Neural progenitor cell (in vitro differentiated cells): ENCODE measurements at regions not wholly inside any gene's neighbourhood (a gene's known extent, or its start where the extent isn't known, plus 50 kb on each side); places are given as distances from the start of the nearest gene placed in this dataset.
A peak's percentile ranks its signal among the peaks of the same experiment; 100 is the strongest.

Experiments
- DNase-seq: peaks from one replicate; pipeline ENCODE4 v3.0.0-alpha.2; 2016; ENCODE audit warnings: low spot score
- H2AFZ ChIP-seq: fragments of 200-600 bp; sonication (generic); replicated peaks from 2 replicates; pipeline ENCODE4 v1.6.1; 2016; ENCODE audit warnings: antibody characterized with exemption
- H3F3A ChIP-seq: fragments of 200-600 bp; sonication (generic); 2 replicates; pipeline ENCODE4 v1.6.1; 2016; ENCODE audit warnings: antibody characterized with exemption, low read depth
- H3K27ac ChIP-seq: fragments of 200-600 bp; sonication (generic); 2 replicates; pipeline ENCODE4 v1.5.1; 2016; ENCODE audit warnings: mild to moderate bottlenecking
- H3K27me3 ChIP-seq: fragments of 200-600 bp; sonication (generic); 2 replicates; pipeline ENCODE4 v1.6.1; 2016; ENCODE audit warnings: mild to moderate bottlenecking, moderate library complexity
- H3K36me3 ChIP-seq: fragments of 200-600 bp; sonication (generic); 2 replicates; pipeline ENCODE4 v1.5.1; 2016
- H3K4me1 ChIP-seq: fragments of 200-600 bp; sonication (generic); 2 replicates; pipeline ENCODE4 v1.6.1; 2016; ENCODE audit warnings: mixed run types
- H3K4me2 ChIP-seq: fragments of 200-600 bp; sonication (generic); 2 replicates; pipeline ENCODE4 v1.6.1; 2016
- H3K4me3 ChIP-seq: fragments of 200-600 bp; sonication (generic); 2 replicates; pipeline ENCODE4 v1.5.1; 2016
- H3K79me2 ChIP-seq: fragments of 200-600 bp; sonication (generic); 2 replicates; pipeline ENCODE4 v1.6.1; 2016; ENCODE audit warnings: low read depth
- H3K9ac ChIP-seq: fragments of 200-600 bp; sonication (generic); 2 replicates; pipeline ENCODE4 v1.6.1; 2016
- H3K9me3 ChIP-seq: fragments of 200-600 bp; sonication (generic); 2 replicates; pipeline ENCODE4 v1.5.1; 2016; ENCODE audit warnings: low read depth
- H4K20me1 ChIP-seq: fragments of 200-600 bp; sonication (generic); 2 replicates; pipeline ENCODE4 v1.6.1; 2016; ENCODE audit warnings: low read depth
- H3K27ac Mint-ChIP-seq: 3 replicates; pipeline ENCODE4 v1.8.0; 2021; ENCODE audit warnings: mixed read lengths
- H3K27me3 Mint-ChIP-seq: 2 replicates; pipeline ENCODE4 v1.8.0; 2022; ENCODE audit warnings: low read depth, mild to moderate bottlenecking, inconsistent platforms, moderate library complexity, mixed read lengths; ENCODE audit not compliant: insufficient read depth
- H3K36me3 Mint-ChIP-seq: 3 replicates; pipeline ENCODE4 v1.8.0; 2021; ENCODE audit warnings: mixed read lengths
- H3K4me1 Mint-ChIP-seq: 3 replicates; pipeline ENCODE4 v1.8.0; 2021; ENCODE audit warnings: mixed read lengths
- H3K4me3 Mint-ChIP-seq: 3 replicates; pipeline ENCODE4 v1.8.0; 2021; ENCODE audit warnings: mild to moderate bottlenecking, moderate library complexity, mixed read lengths
- H3K9me3 Mint-ChIP-seq: 3 replicates; pipeline ENCODE4 v1.8.0; 2020; ENCODE audit warnings: mixed read lengths
- CTCF ChIP-seq: fragments of 200-600 bp; sonication (generic); IDR thresholded peaks from 2 replicates; pipeline ENCODE4 v1.5.1; 2017; ENCODE audit warnings: antibody characterized with exemption, mild to moderate bottlenecking
- EZH2 ChIP-seq: fragments of 200-600 bp; sonication (generic); IDR thresholded peaks from 2 replicates; pipeline ENCODE4 v1.6.1; 2017; ENCODE audit warnings: antibody characterized with exemption, mild to moderate bottlenecking, moderate library complexity
- EZH2phosphoT487 ChIP-seq: fragments of 200-600 bp; sonication (generic); IDR thresholded peaks from 2 replicates; pipeline ENCODE4 v1.6.1; 2017; ENCODE audit warnings: antibody characterized with exemption

DNA sequence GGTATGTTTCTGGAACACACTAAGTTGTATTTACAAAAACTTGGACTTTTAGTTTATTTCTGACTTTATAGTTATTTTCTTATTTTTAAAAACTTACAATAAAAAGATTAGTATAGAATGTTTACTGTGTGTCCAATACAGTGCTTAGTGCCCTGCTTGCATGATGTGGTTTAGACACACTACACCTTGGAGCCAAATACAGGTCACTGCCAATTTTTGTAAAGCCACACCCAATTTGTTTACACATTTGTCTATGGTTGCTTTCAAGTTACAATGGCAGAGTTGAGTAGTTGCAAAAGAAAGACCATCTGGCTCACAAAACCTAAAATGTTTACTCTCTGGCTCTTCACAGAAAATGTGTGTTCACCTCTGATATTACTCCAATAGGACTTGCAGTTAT, 807.1 kb downstream of the KCNJ2 start:
- Histone ChIP-seq H3K9ac (no peak overlapping the region), H3K27ac (no peak overlapping the region)

GRCh38 chr17:70984873-70985272, 815.5 kb downstream of the KCNJ2 start:
- H3K4me2 ChIP-seq, result no peak overlapping the region
- peaks cover 4% of the 10 kb centered on the region for H3K27me3 Mint-ChIP-seq
- H3K4me1 ChIP-seq, result peaks cover 14% of the 10 kb centered on the region
- no peaks in the 10 kb centered on the region for H4K20me1 ChIP-seq
- no peaks in the 10 kb centered on the region for H3K79me2 ChIP-seq
- H3K4me3 Mint-ChIP-seq, result peak overlapping the region; percentile 2
- H3K9ac ChIP-seq, result no peak overlapping the region
- no peak overlapping the region for H2AFZ ChIP-seq
- H3K9me3 Mint-ChIP-seq, result peaks cover 21% of the 10 kb centered on the region
- H3K27ac ChIP-seq, result no peak overlapping the region
- H3K9me3 ChIP-seq, result no peaks in the 10 kb centered on the region
- no peaks in the 10 kb centered on the region for H3K27me3 ChIP-seq
- no peak overlapping the region for H3K27ac Mint-ChIP-seq
- peaks cover 5% of the 10 kb centered on the region for H3K4me1 Mint-ChIP-seq
- peaks cover 7% of the 10 kb centered on the region for H3K36me3 Mint-ChIP-seq
- TF ChIP-seq EZH2, result no peak
- TF ChIP-seq EZH2phosphoT487, result no peak
- TF ChIP-seq CTCF, result no peak
- DNase-seq, result no peak
- H3K36me3 ChIP-seq, result no peaks in the 10 kb centered on the region
- H3K4me3 ChIP-seq, result no peak overlapping the region
- H3F3A ChIP-seq, result peaks cover 15% of the 10 kb centered on the region

More for the DNA sequence above, 807.1 kb downstream of the KCNJ2 start:
- Histone ChIP-seq H3K36me3 (no peaks in the 10 kb centered on the region), H2AFZ (no peak overlapping the region), H4K20me1 (no peaks in the 10 kb centered on the region), H3K4me1 (no peaks in the 10 kb centered on the region), H3F3A (no peaks in the 10 kb centered on the region), H3K79me2 (no peaks in the 10 kb centered on the region), H3K4me3 (no peak overlapping the region), H3K4me2 (no peak overlapping the region), H3K9me3 (no peaks in the 10 kb centered on the region), H3K27me3 (no peaks in the 10 kb centered on the region)
- H3K4me3 Mint-ChIP-seq, result no peak overlapping the region
- TF ChIP-seq CTCF (no peak), EZH2 (no peak), EZH2phosphoT487 (no peak)
- H3K27me3 Mint-ChIP-seq, result peaks cover 2% of the 10 kb centered on the region
- H3K36me3 Mint-ChIP-seq, result no peaks in the 10 kb centered on the region
- peaks cover 7% of the 10 kb centered on the region for H3K9me3 Mint-ChIP-seq
- no peak for DNase-seq
- no peaks in the 10 kb centered on the region for H3K4me1 Mint-ChIP-seq
- no peak overlapping the region for H3K27ac Mint-ChIP-seq

- Histone ChIP-seq H3K27me3 (no peaks in the 10 kb centered on the region), H3K27ac (no peak overlapping the region), H4K20me1 (no peaks in the 10 kb centered on the region), H3K9ac (no peak overlapping the region), H3K36me3 (no peaks in the 10 kb centered on the region), H2AFZ (peak overlapping the region; percentile 45), H3K4me2 (peak overlapping the region; percentile 52), H3K4me3 (no peak overlapping the region), H3K9me3 (no peaks in the 10 kb centered on the region), H3K4me1 (peaks cover 14% of the 10 kb centered on the region), H3F3A (peaks cover 15% of the 10 kb centered on the region), H3K79me2 (no peaks in the 10 kb centered on the region)
- Mint-ChIP-seq H3K36me3 (peaks cover 9% of the 10 kb centered on the region), H3K9me3 (peaks cover 24% of the 10 kb centered on the region), H3K4me3 (no peak overlapping the region), H3K27ac (no peak overlapping the region), H3K4me1 (peaks cover 5% of the 10 kb centered on the region), H3K27me3 (peaks cover 2% of the 10 kb centered on the region)
- TF ChIP-seq EZH2 (no peak), CTCF (no peak), EZH2phosphoT487 (no peak)
- peak; percentile 30 for DNase-seq
Observed at GRCh38 chr17:70987867-70988340, 818.6 kb downstream of the KCNJ2 start.
